IPS-NIHi11 (cell line): ENCODE measurements at regions not wholly inside any gene's neighbourhood (a gene's known extent, or its start where the extent isn't known, plus 50 kb on each side); places are given as distances from the start of the nearest gene placed in this dataset.
A peak's percentile ranks its signal among the peaks of the same experiment; 100 is the strongest.
"Not testable (repeated sequence)": the region's sequence is repeated elsewhere in the genome, so short reads cannot be mapped to it uniquely, and the experiment has no call there.

Source experiments
- DNase-seq: peaks from one replicate; pipeline ENCODE4 v3.0.0; 2012; ENCODE audit warnings: mixed read lengths, low spot score

DNA sequence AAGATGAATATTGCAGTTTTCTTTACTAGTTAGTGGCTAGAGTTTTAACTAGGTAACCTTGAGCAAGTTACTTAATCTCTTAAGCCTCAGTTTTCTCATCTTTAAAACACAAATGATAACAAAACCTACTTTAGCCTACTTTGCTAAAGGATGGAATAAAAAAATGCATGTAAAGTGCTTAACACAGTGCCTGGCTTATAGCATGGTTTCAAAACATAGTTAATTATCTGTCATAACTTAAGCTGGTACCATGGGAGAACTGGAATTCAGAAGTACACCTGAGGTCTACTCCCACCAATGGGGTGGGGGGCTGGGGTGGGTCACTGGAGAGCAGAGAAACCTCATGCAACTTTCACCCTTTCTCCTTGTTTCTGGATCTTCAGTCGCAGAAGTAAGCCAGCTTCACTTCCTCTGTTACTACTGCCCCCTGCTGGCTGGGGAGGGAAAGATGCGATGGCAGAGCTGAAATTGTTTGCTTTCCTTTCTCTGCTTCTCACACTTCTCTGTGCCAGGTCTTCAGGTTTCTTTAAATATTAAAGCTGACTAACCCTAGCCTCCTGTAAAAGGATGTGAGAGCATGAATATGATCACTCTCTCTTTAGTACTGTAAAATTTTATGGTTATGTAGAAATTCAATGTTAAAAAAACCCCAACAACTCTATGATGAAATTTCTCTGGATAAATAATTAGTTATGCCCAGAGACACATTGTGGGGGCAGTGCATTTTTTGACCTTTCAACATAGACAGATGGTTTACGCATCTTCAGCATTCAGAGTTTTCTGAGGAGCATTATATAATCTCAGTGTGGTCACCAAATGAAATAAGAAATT, 324.2 kb downstream of the HLX start:
- DNase-seq, result peak; percentile 74

DNA sequence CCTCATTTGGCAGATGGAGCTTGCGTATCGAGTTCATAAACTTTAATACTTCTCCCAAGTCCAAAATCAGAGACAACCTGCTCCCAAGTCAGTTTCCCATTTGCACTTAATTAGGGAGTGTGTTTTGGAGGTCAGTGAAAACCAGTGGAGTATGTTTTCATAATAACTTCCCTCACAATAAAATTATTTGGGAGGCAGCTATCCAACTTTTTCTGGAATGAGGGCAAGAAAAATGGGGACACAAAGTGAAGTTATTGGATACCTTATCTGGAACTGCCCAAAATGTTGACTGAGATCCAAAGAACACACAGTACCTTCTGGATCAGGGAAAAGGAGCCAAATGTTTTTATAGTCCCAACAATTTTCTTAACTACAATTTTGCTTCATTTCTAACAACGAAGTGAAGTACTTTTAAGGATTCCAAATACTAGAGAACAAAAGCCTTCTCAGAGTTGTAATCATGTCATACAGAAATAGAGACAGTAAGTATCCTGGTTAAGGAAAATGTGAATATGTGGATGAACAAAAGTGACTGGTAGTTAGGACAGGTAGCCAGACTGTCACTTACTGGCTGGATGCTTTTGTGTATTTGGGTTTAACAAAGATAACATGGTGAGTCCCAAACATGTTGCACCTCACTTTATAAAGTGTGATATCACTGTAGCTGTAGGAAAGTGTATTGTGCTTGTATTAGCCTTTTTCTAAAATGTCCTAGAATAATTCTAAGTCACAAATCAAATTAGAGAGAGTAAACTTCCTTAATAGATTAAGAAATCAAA, 325.0 kb downstream of the HLX start:
- no peak for DNase-seq

- no peak for DNase-seq
Observed at GRCh38 chr1:221206076-221206475, 326.8 kb downstream of the HLX start.

DNA sequence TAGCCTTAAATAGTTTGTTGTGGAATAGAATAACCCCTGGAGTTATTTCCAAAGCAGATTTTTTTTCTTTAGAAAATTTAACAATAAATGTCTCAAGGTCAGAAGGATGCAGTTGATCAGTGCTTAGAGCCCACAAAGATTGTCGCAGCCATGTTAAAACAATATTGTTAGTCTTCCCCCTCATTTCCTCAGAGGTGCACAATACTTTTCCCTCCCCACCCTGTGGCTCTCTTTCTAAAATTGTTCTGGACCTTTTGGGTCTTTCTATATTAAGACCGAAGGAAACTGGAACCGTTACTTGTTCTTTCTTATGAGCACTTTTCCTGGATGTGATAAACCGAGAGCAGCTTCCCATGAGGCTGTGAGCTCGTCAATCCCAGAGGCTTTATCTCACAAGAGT, 333.7 kb downstream of the HLX start:
- no peak for DNase-seq

- DNase-seq, result no peak
Observed at GRCh38 chr1:221217029-221217428, 337.8 kb downstream of the HLX start.

GRCh38 chr1:221223281-221223680, 344.0 kb downstream of the HLX start:
- no peak for DNase-seq

DNA sequence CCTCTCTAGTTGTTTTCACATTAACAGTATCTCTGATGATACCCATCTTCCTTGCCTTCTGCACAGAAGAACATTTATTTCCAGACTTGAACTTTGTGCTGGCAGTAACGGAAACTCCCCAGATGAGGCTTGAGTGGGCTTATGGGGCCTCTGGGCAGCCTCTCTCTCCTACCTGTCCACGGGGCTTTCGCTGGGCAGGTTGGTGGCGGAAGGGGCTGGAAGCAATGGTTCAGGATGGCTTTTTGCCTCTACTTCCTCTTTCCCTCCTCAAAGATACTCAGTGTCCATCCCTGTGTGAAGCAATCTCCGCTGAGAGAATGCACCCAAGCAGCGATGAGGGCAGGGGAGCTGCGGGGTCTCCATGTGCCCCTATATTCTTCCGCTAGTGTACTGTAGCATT, 348.2 kb downstream of the HLX start:
- DNase-seq, result no peak

- no peak for DNase-seq
Observed at GRCh38 chr1:221227872-221228337, 348.7 kb downstream of the HLX start.

- DNase-seq, result peak; percentile 28
Observed at GRCh38 chr1:221228594-221228993, 349.4 kb downstream of the HLX start.

DNA sequence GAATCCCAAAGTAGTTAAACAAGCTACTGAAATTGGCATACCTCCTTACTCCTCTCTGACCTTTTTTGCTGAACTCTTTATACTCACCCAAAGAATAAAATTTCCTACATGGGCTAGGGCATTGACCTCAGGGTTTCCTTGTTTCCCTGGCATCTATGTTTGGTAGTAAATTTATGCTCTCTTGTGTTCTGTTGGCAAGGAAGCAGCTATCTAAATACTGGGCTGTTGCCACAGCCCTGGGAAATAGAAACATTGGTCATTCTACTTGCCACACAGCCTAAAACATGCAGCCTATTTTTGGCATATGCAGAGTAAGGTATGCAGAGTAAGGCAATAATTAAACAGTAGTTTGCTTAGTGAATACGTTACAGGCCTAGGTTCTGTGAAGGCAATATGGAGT, 351.4 kb downstream of the HLX start:
- no peak for DNase-seq

DNA sequence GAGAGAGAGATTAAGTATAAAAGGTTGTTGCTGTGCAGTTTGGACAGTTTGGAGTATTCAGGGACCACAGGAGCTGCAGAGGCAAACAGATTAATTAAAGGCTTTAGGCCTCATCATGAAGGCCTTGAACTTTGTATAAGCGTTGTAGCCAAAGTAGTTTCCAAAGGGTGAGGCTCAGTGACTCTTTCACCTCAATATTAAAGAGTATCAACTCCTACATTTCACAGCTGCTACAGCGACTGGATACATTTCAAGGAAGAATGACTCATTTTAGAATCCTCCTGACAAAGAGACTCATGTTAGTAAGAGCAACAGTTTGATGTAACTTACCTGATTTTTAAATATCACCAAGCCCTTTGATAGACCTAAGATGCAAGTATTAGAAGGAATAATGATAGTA, 355.5 kb downstream of the HLX start:
- no peak for DNase-seq

DNA sequence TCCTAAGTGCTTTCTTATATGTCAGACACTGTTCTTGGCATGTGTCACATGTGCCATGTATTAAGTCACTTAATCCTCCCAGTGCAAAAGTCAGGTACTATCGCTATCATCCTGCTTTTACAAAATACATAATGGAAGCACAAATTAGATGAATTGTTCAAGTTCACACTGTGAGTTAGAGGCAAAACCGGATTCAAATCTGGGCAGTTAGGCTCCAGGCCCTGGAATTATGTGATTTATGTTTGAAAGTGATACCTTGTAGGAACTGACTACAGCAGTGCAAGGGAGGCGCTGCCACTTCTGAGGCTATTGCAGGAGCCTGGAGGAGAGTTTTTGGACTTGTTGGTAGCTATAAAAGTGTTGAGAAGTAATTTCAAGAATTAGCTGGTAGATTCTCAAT, 358.3 kb downstream of the HLX start:
- no peak for DNase-seq

DNA sequence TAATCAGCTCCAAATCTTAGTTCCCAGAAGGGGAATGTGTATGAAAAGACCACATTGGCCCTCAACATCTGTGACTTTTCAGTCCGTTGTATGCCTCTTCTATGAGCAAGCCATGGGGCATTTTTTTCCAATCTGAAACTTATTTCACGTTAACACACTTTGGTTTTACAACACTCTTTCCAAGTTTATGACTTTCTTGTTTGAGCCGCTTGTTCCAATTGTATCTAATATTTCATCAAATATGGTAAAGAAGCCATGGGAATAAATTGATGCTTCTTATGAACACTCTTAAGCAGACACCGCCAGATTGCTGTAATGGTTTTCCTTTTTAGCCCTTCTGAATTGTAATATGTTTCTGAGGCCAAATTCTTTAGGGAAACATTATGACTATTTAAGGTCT, 359.9 kb downstream of the HLX start:
- no peak for DNase-seq

GRCh38 chr1:221239792-221240191, 360.5 kb downstream of the HLX start:
- no peak for DNase-seq

- DNase-seq, result no peak
Observed at GRCh38 chr1:221240690-221241089, 361.4 kb downstream of the HLX start.

DNA sequence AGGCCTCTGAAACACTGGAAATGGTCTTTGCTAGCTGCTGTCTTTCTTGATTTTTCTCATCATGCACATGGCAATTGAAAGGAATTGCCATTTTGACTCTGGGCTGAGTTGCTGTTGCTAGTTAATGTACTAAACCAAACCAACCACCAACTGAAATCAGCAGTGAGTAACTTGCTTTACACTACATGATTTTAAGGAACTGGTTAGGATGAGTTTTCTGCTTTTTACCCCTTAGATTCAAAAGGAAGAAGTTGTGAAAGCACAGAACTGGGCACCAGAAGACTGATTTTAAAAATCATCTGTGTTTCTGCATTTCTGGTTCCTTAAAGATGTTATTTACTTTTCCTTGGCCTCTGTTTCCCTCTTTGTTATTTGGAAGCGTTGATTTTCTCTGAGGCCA, 361.9 kb downstream of the HLX start:
- DNase-seq, result no peak

DNA sequence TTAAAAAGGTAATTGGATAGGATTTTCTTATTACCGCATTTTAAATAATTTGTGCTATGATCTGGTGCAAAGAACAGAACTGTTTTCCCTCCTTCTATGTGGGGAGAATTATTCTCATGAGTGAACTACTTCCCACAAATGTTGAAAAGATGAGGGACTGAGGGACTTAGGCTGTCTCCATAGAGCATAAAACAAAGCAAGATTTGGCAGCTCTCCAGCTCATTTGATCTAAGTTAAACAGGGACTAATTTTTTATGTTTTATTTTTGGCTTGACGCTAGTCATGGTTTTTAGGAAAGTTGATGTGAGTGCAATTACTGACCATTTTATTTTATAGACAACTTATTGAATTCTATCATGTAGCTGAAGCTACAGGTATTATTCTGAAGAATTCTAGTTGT, 362.3 kb downstream of the HLX start:
- DNase-seq, result no peak

- DNase-seq, result no peak
Observed at GRCh38 chr1:221246067-221246466, 366.8 kb downstream of the HLX start.

- DNase-seq, result no peak
Observed at GRCh38 chr1:221246628-221247415, 367.6 kb downstream of the HLX start.

DNA sequence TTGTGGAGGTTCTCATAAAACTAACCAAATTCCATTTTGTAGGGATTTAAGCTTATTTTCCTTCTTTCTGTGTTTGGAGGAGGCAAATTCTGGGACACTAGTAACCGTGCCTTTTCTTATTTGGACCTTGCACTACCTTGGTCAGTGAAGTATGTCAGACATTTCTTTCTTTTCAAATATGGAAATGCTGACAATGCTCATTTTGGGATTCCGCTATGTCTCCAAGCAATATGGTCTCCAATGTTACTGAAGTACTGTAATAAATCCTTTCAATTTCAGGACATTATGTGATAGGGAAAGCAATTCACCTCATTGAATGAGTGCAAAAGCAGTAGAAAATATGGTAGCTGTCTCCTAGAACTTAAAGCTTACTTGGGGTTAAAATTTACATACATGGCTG, 372.3 kb downstream of the HLX start:
- DNase-seq, result no peak

- DNase-seq, result no peak
Observed at GRCh38 chr1:221254813-221255212, 375.6 kb downstream of the HLX start.

DNA sequence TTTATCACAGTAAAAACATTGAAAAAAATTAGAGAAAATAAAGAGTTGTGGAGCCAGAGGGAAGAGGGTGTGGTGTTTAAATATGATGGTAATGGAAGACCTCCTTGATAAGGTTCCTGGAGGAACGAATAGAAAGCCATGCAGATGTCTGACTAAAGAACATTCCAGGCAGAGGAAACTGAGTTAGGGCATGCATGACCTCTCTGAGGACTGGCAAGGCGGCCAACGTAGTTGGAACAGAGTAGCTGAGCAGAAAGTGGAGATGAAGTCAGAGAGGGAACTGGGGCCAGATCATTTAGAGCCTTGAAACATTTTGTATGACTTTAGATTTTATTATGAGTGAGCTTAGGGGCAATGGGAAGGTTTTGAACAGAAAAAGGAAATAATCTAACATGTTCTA, 377.5 kb downstream of the HLX start:
- DNase-seq, result no peak

GRCh38 chr1:221257548-221257947, 378.3 kb downstream of the HLX start:
- not testable (repeated sequence) for DNase-seq
